ENCODE measurements at regions not wholly inside any gene's neighbourhood (a gene's known extent, or its start where the extent isn't known, plus 50 kb on each side); places are given as distances from the start of the nearest gene placed in this dataset.

GRCh38 chr3:162119651-162120050 is 623.0 kb downstream of the OTOL1 start:
- H3K9me3 ChIP-seq (ENCODE audit: control insufficient read depth in 2 of 2, low read length in 2 of 2): no peaks in the 10 kb centered on the region
- H3K27ac ChIP-seq (ENCODE audit: low read depth in 2 of 2, low read length in 2 of 2): no peak overlapping the region
- H3K27me3 ChIP-seq (ENCODE audit: control insufficient read depth in 2 of 2, insufficient read depth in 2 of 2, low read length in 2 of 2): no peaks in the 10 kb centered on the region
- H3K4me1 ChIP-seq (ENCODE audit: control insufficient read depth in 2 of 2, insufficient read depth in 2 of 2, low read length in 2 of 2): no peaks in the 10 kb centered on the region
- no peaks in the 10 kb centered on the region for H3K36me3 ChIP-seq (ENCODE audit: control insufficient read depth in 2 of 2, insufficient read depth in 2 of 2, low read length in 2 of 2)
- H3K9ac ChIP-seq (ENCODE audit: low read depth in 1 of 2, low read length in 2 of 2): no peak overlapping the region
- H3K4me3 ChIP-seq (ENCODE audit: low read length in 2 of 2): no peak overlapping the region

- no peak overlapping the region for H3K4me3 ChIP-seq (ENCODE audit: low read length in 2 of 2)
These were observed 625.8 kb downstream of the OTOL1 start for GRCh38 chr3:162122405-162122804.

GRCh38 chr3:162125790-162126189 is 629.2 kb downstream of the OTOL1 start:
- no peaks in the 10 kb centered on the region for H3K9me3 ChIP-seq (ENCODE audit: control insufficient read depth in 2 of 2, low read length in 2 of 2)
- H3K36me3 ChIP-seq (ENCODE audit: control insufficient read depth in 2 of 2, insufficient read depth in 2 of 2, low read length in 2 of 2): no peaks in the 10 kb centered on the region
- H3K27me3 ChIP-seq (ENCODE audit: control insufficient read depth in 2 of 2, insufficient read depth in 2 of 2, low read length in 2 of 2): no peaks in the 10 kb centered on the region
- H3K4me1 ChIP-seq (ENCODE audit: control insufficient read depth in 2 of 2, insufficient read depth in 2 of 2, low read length in 2 of 2): no peaks in the 10 kb centered on the region
- no peak overlapping the region for H3K9ac ChIP-seq (ENCODE audit: low read depth in 1 of 2, low read length in 2 of 2)
- H3K27ac ChIP-seq (ENCODE audit: low read depth in 2 of 2, low read length in 2 of 2): no peak overlapping the region
- no peak overlapping the region for H3K4me3 ChIP-seq (ENCODE audit: low read length in 2 of 2)

More at GRCh38 chr3:162122405-162122804, 625.8 kb downstream of the OTOL1 start:
- H3K4me1 ChIP-seq (ENCODE audit: control insufficient read depth in 2 of 2, insufficient read depth in 2 of 2, low read length in 2 of 2): no peaks in the 10 kb centered on the region
- no peaks in the 10 kb centered on the region for H3K36me3 ChIP-seq (ENCODE audit: control insufficient read depth in 2 of 2, insufficient read depth in 2 of 2, low read length in 2 of 2)
- H3K9ac ChIP-seq (ENCODE audit: low read depth in 1 of 2, low read length in 2 of 2): no peak overlapping the region
- H3K27ac ChIP-seq (ENCODE audit: low read depth in 2 of 2, low read length in 2 of 2): no peak overlapping the region
- H3K9me3 ChIP-seq (ENCODE audit: control insufficient read depth in 2 of 2, low read length in 2 of 2): no peaks in the 10 kb centered on the region
- H3K27me3 ChIP-seq (ENCODE audit: control insufficient read depth in 2 of 2, insufficient read depth in 2 of 2, low read length in 2 of 2): no peaks in the 10 kb centered on the region

- no peak overlapping the region for H3K27ac ChIP-seq (ENCODE audit: low read depth in 2 of 2, low read length in 2 of 2)
- H3K9me3 ChIP-seq (ENCODE audit: control insufficient read depth in 2 of 2, low read length in 2 of 2): no peaks in the 10 kb centered on the region
- H3K36me3 ChIP-seq (ENCODE audit: control insufficient read depth in 2 of 2, insufficient read depth in 2 of 2, low read length in 2 of 2): no peaks in the 10 kb centered on the region
- no peak overlapping the region for H3K9ac ChIP-seq (ENCODE audit: low read depth in 1 of 2, low read length in 2 of 2)
- no peaks in the 10 kb centered on the region for H3K4me1 ChIP-seq (ENCODE audit: control insufficient read depth in 2 of 2, insufficient read depth in 2 of 2, low read length in 2 of 2)
- H3K4me3 ChIP-seq (ENCODE audit: low read length in 2 of 2): no peak overlapping the region
- no peaks in the 10 kb centered on the region for H3K27me3 ChIP-seq (ENCODE audit: control insufficient read depth in 2 of 2, insufficient read depth in 2 of 2, low read length in 2 of 2)
These were observed 634.0 kb downstream of the OTOL1 start for GRCh38 chr3:162130582-162130981.

- Histone ChIP-seq H3K4me3 (ENCODE audit: low read length in 2 of 2) (no peak overlapping the region), H3K4me1 (ENCODE audit: control insufficient read depth in 2 of 2, insufficient read depth in 2 of 2, low read length in 2 of 2) (no peaks in the 10 kb centered on the region), H3K9ac (ENCODE audit: low read depth in 1 of 2, low read length in 2 of 2) (no peak overlapping the region), H3K36me3 (ENCODE audit: control insufficient read depth in 2 of 2, insufficient read depth in 2 of 2, low read length in 2 of 2) (no peaks in the 10 kb centered on the region), H3K9me3 (ENCODE audit: control insufficient read depth in 2 of 2, low read length in 2 of 2) (no peaks in the 10 kb centered on the region), H3K27ac (ENCODE audit: low read depth in 2 of 2, low read length in 2 of 2) (no peak overlapping the region), H3K27me3 (ENCODE audit: control insufficient read depth in 2 of 2, insufficient read depth in 2 of 2, low read length in 2 of 2) (no peaks in the 10 kb centered on the region)
These were observed 636.4 kb downstream of the OTOL1 start for GRCh38 chr3:162132981-162133380.

GRCh38 chr3:162134571-162134970 is 638.0 kb downstream of the OTOL1 start:
- Histone ChIP-seq H3K4me3 (ENCODE audit: low read length in 2 of 2) (no peak overlapping the region), H3K27ac (ENCODE audit: low read depth in 2 of 2, low read length in 2 of 2) (no peak overlapping the region)

GRCh38 chr3:162136136-162136535 is 639.5 kb downstream of the OTOL1 start:
- H3K27me3 ChIP-seq (ENCODE audit: control insufficient read depth in 2 of 2, insufficient read depth in 2 of 2, low read length in 2 of 2): no peaks in the 10 kb centered on the region
- no peaks in the 10 kb centered on the region for H3K4me1 ChIP-seq (ENCODE audit: control insufficient read depth in 2 of 2, insufficient read depth in 2 of 2, low read length in 2 of 2)
- no peaks in the 10 kb centered on the region for H3K36me3 ChIP-seq (ENCODE audit: control insufficient read depth in 2 of 2, insufficient read depth in 2 of 2, low read length in 2 of 2)
- H3K27ac ChIP-seq (ENCODE audit: low read depth in 2 of 2, low read length in 2 of 2): no peak overlapping the region
- no peak overlapping the region for H3K4me3 ChIP-seq (ENCODE audit: low read length in 2 of 2)
- no peaks in the 10 kb centered on the region for H3K9me3 ChIP-seq (ENCODE audit: control insufficient read depth in 2 of 2, low read length in 2 of 2)
- no peak overlapping the region for H3K9ac ChIP-seq (ENCODE audit: low read depth in 1 of 2, low read length in 2 of 2)

More at GRCh38 chr3:162134571-162134970, 638.0 kb downstream of the OTOL1 start:
- Histone ChIP-seq H3K27me3 (ENCODE audit: control insufficient read depth in 2 of 2, insufficient read depth in 2 of 2, low read length in 2 of 2) (no peaks in the 10 kb centered on the region), H3K9ac (ENCODE audit: low read depth in 1 of 2, low read length in 2 of 2) (no peak overlapping the region), H3K36me3 (ENCODE audit: control insufficient read depth in 2 of 2, insufficient read depth in 2 of 2, low read length in 2 of 2) (no peaks in the 10 kb centered on the region), H3K9me3 (ENCODE audit: control insufficient read depth in 2 of 2, low read length in 2 of 2) (no peaks in the 10 kb centered on the region), H3K4me1 (ENCODE audit: control insufficient read depth in 2 of 2, insufficient read depth in 2 of 2, low read length in 2 of 2) (no peaks in the 10 kb centered on the region)

GRCh38 chr3:162138509-162138908 is 641.9 kb downstream of the OTOL1 start:
- Histone ChIP-seq H3K27me3 (ENCODE audit: control insufficient read depth in 2 of 2, insufficient read depth in 2 of 2, low read length in 2 of 2) (no peaks in the 10 kb centered on the region), H3K36me3 (ENCODE audit: control insufficient read depth in 2 of 2, insufficient read depth in 2 of 2, low read length in 2 of 2) (no peaks in the 10 kb centered on the region), H3K4me1 (ENCODE audit: control insufficient read depth in 2 of 2, insufficient read depth in 2 of 2, low read length in 2 of 2) (no peaks in the 10 kb centered on the region), H3K4me3 (ENCODE audit: low read length in 2 of 2) (no peak overlapping the region), H3K9ac (ENCODE audit: low read depth in 1 of 2, low read length in 2 of 2) (no peak overlapping the region), H3K9me3 (ENCODE audit: control insufficient read depth in 2 of 2, low read length in 2 of 2) (no peaks in the 10 kb centered on the region), H3K27ac (ENCODE audit: low read depth in 2 of 2, low read length in 2 of 2) (no peak overlapping the region)

- Histone ChIP-seq H3K9me3 (ENCODE audit: control insufficient read depth in 2 of 2, low read length in 2 of 2) (no peaks in the 10 kb centered on the region), H3K27me3 (ENCODE audit: control insufficient read depth in 2 of 2, insufficient read depth in 2 of 2, low read length in 2 of 2) (no peaks in the 10 kb centered on the region), H3K4me1 (ENCODE audit: control insufficient read depth in 2 of 2, insufficient read depth in 2 of 2, low read length in 2 of 2) (no peaks in the 10 kb centered on the region), H3K36me3 (ENCODE audit: control insufficient read depth in 2 of 2, insufficient read depth in 2 of 2, low read length in 2 of 2) (no peaks in the 10 kb centered on the region), H3K27ac (ENCODE audit: low read depth in 2 of 2, low read length in 2 of 2) (no peak overlapping the region), H3K4me3 (ENCODE audit: low read length in 2 of 2) (no peak overlapping the region), H3K9ac (ENCODE audit: low read depth in 1 of 2, low read length in 2 of 2) (no peak overlapping the region)
These were observed 643.2 kb downstream of the OTOL1 start for GRCh38 chr3:162139841-162140240.

GRCh38 chr3:162141272-162141791 is 644.7 kb downstream of the OTOL1 start:
- Histone ChIP-seq H3K27me3 (ENCODE audit: control insufficient read depth in 2 of 2, insufficient read depth in 2 of 2, low read length in 2 of 2) (no peaks in the 10 kb centered on the region), H3K27ac (ENCODE audit: low read depth in 2 of 2, low read length in 2 of 2) (no peak overlapping the region), H3K9me3 (ENCODE audit: control insufficient read depth in 2 of 2, low read length in 2 of 2) (no peaks in the 10 kb centered on the region), H3K4me1 (ENCODE audit: control insufficient read depth in 2 of 2, insufficient read depth in 2 of 2, low read length in 2 of 2) (no peaks in the 10 kb centered on the region), H3K9ac (ENCODE audit: low read depth in 1 of 2, low read length in 2 of 2) (no peak overlapping the region), H3K4me3 (ENCODE audit: low read length in 2 of 2) (no peak overlapping the region), H3K36me3 (ENCODE audit: control insufficient read depth in 2 of 2, insufficient read depth in 2 of 2, low read length in 2 of 2) (no peaks in the 10 kb centered on the region)

- H3K4me1 ChIP-seq (ENCODE audit: control insufficient read depth in 2 of 2, insufficient read depth in 2 of 2, low read length in 2 of 2): no peaks in the 10 kb centered on the region
- no peaks in the 10 kb centered on the region for H3K27me3 ChIP-seq (ENCODE audit: control insufficient read depth in 2 of 2, insufficient read depth in 2 of 2, low read length in 2 of 2)
- H3K36me3 ChIP-seq (ENCODE audit: control insufficient read depth in 2 of 2, insufficient read depth in 2 of 2, low read length in 2 of 2): no peaks in the 10 kb centered on the region
- H3K9me3 ChIP-seq (ENCODE audit: control insufficient read depth in 2 of 2, low read length in 2 of 2): no peaks in the 10 kb centered on the region
- H3K9ac ChIP-seq (ENCODE audit: low read depth in 1 of 2, low read length in 2 of 2): no peak overlapping the region
- H3K27ac ChIP-seq (ENCODE audit: low read depth in 2 of 2, low read length in 2 of 2): no peak overlapping the region
- H3K4me3 ChIP-seq (ENCODE audit: low read length in 2 of 2): no peak overlapping the region
These were observed 645.9 kb downstream of the OTOL1 start for GRCh38 chr3:162142511-162142910.
